Loucy (cell line): ENCODE measurements at regions not wholly inside any gene's neighbourhood (a gene's known extent, or its start where the extent isn't known, plus 50 kb on each side); places are given as distances from the start of the nearest gene placed in this dataset.

ENCODE experiments used
- H2AFZ ChIP-seq: fragments of 200-600 bp; sonication (generic); 2 replicates; pipeline ENCODE4 v1.6.0; 2016; ENCODE audit warnings: antibody characterized with exemption, mild to moderate bottlenecking, low read length, moderate library complexity
- H3F3A ChIP-seq: fragments of 200-600 bp; 2 replicates; pipeline ENCODE4 v1.6.0; 2016; ENCODE audit warnings: antibody characterized with exemption, low read depth, mild to moderate bottlenecking
- H3K27me3 ChIP-seq: fragments of 200-600 bp; sonication (generic); 2 replicates; pipeline ENCODE4 v1.6.1; 2014; ENCODE audit warnings: low read length, mild to moderate bottlenecking; ENCODE audit not compliant: insufficient read depth, poor library complexity, severe bottlenecking
- H3K36me3 ChIP-seq: fragments of 200-600 bp; sonication (generic); 2 replicates; pipeline ENCODE4 v1.6.1; 2016; ENCODE audit warnings: low read length; ENCODE audit not compliant: insufficient read depth
- H3K4me1 ChIP-seq: fragments of 200-600 bp; sonication (generic); 2 replicates; pipeline ENCODE4 v1.5.1; 2014; ENCODE audit warnings: low read length, mild to moderate bottlenecking; ENCODE audit not compliant: insufficient read depth, poor library complexity, severe bottlenecking
- H3K4me2 ChIP-seq: fragments of 200-600 bp; sonication (generic); 2 replicates; pipeline ENCODE4 v1.6.0; 2014; ENCODE audit warnings: antibody characterized with exemption, low read length, low read depth, mild to moderate bottlenecking; ENCODE audit not compliant: poor library complexity, severe bottlenecking
- H3K4me3 ChIP-seq: fragments of 200-600 bp; sonication (generic); 2 replicates; pipeline ENCODE4 v1.5.1; 2014; ENCODE audit warnings: low read length, mild to moderate bottlenecking, mixed read lengths; ENCODE audit not compliant: poor library complexity, severe bottlenecking
- H3K79me2 ChIP-seq: fragments of 200-600 bp; sonication (generic); 2 replicates; pipeline ENCODE4 v1.6.1; 2014; ENCODE audit warnings: low read length; ENCODE audit not compliant: insufficient read depth
- H3K9ac ChIP-seq: fragments of 200-600 bp; sonication (generic); 2 replicates; pipeline ENCODE4 v1.6.0; 2014; ENCODE audit warnings: mild to moderate bottlenecking, low read depth, low read length, moderate library complexity; ENCODE audit not compliant: poor library complexity, severe bottlenecking
- H3K9me2 ChIP-seq: fragments of 200-600 bp; sonication (generic); replicated peaks from 2 replicates; pipeline ENCODE4 v1.6.1; 2016; ENCODE audit warnings: low read depth, low read length, mixed read lengths
- H3K9me3 ChIP-seq: fragments of 200-600 bp; sonication (generic); 2 replicates; pipeline ENCODE4 v1.6.1; 2014; ENCODE audit warnings: mild to moderate bottlenecking, antibody characterized with exemption, low read length, low read depth; ENCODE audit not compliant: insufficient read depth
- H4K20me1 ChIP-seq: fragments of 200-600 bp; sonication (generic); 2 replicates; pipeline ENCODE4 v1.6.0; 2014; ENCODE audit warnings: antibody characterized with exemption, low read length, mild to moderate bottlenecking; ENCODE audit not compliant: insufficient read depth, poor library complexity, severe bottlenecking
- CTCF ChIP-seq: fragments of 200-600 bp; sonication (generic); conservative IDR thresholded peaks from 2 replicates; pipeline ENCODE4 v1.5.1; 2014; ENCODE audit warnings: mild to moderate bottlenecking, antibody characterized with exemption, low read length
- EZH2phosphoT487 ChIP-seq: fragments of 200-600 bp; IDR thresholded peaks from 2 replicates; pipeline ENCODE4 v1.6.1; 2018; ENCODE audit warnings: antibody characterized with exemption, mild to moderate bottlenecking, moderate library complexity, borderline replicate concordance

GRCh38 chr7:364536-364935, 74.6 kb downstream of the FOXL3 start:
- Histone ChIP-seq H3K79me2 (no peaks in the 10 kb centered on the region), H3K9me2 (no peaks in the 10 kb centered on the region), H3F3A (peaks cover 4% of the 10 kb centered on the region; the same call in 1 of the 2 replicates), H2AFZ (no peak overlapping the region), H3K9ac (no peak overlapping the region), H3K9me3 (no peaks in the 10 kb centered on the region), H3K4me2 (no peak overlapping the region), H3K27me3 (no peaks in the 10 kb centered on the region), H4K20me1 (no peaks in the 10 kb centered on the region), H3K4me3 (no peak overlapping the region), H3K36me3 (no peaks in the 10 kb centered on the region), H3K4me1 (peaks cover 54% of the 10 kb centered on the region)
- TF ChIP-seq CTCF (no peak), EZH2phosphoT487 (no peak)

- Histone ChIP-seq H3K27me3 (no peaks in the 10 kb centered on the region), H3F3A (peaks cover 4% of the 10 kb centered on the region; the same call in 1 of the 2 replicates), H3K4me2 (peak overlapping the region; percentile 49), H4K20me1 (no peaks in the 10 kb centered on the region), H3K9me3 (no peaks in the 10 kb centered on the region), H3K4me1 (peaks cover 54% of the 10 kb centered on the region), H3K36me3 (no peaks in the 10 kb centered on the region), H3K79me2 (no peaks in the 10 kb centered on the region), H3K9me2 (no peaks in the 10 kb centered on the region), H2AFZ (no peak overlapping the region; the same call in 1 of the 2 replicates), H3K4me3 (peak overlapping the region; percentile 31), H3K9ac (no peak overlapping the region)
- TF ChIP-seq CTCF (no peak), EZH2phosphoT487 (no peak)
Measured at GRCh38 chr7:365593-365992, 75.6 kb downstream of the FOXL3 start.

GRCh38 chr7:366161-366803, 76.3 kb downstream of the FOXL3 start:
- Histone ChIP-seq H3K4me1 (peaks cover 51% of the 10 kb centered on the region), H3K9me3 (no peaks in the 10 kb centered on the region), H3K27me3 (no peaks in the 10 kb centered on the region), H3K79me2 (no peaks in the 10 kb centered on the region), H3K4me3 (peak overlapping the region; percentile 31), H3K9ac (peak overlapping the region; percentile 20), H3K4me2 (peak overlapping the region; percentile 49), H3F3A (peaks cover 4% of the 10 kb centered on the region; the same call in 1 of the 2 replicates), H3K36me3 (no peaks in the 10 kb centered on the region), H4K20me1 (no peaks in the 10 kb centered on the region), H3K9me2 (no peaks in the 10 kb centered on the region), H2AFZ (peak overlapping the region; percentile 3; the same call in 1 of the 2 replicates)
- TF ChIP-seq EZH2phosphoT487 (no peak), CTCF (no peak)
